DND-41 (cell line): ENCODE measurements at regions not wholly inside any gene's neighbourhood (a gene's known extent, or its start where the extent isn't known, plus 50 kb on each side); places are given as distances from the start of the nearest gene placed in this dataset.
"Not testable (repeated sequence)": the region's sequence is repeated elsewhere in the genome, so short reads cannot be mapped to it uniquely, and the experiment has no call there.

Experiments
- ATAC-seq: fragments of 200-7000 bp; cut with Tn5 transposase; 3 replicates; pipeline ENCODE4 v1.9.1; 2021; ENCODE audit warnings: low read depth; ENCODE audit not compliant: insufficient read depth
- DNase-seq: peaks from one replicate; pipeline ENCODE4 v3.0.0-alpha.2; 2020
- H2AFZ ChIP-seq: 2 replicates; pipeline ENCODE4 v1.6.0; 2012; ENCODE audit warnings: low read depth, low read length
- H3K27ac ChIP-seq: 2 replicates; pipeline ENCODE4 v1.5.1; 2012; ENCODE audit warnings: low read length, inconsistent platforms
- H3K27me3 ChIP-seq: fragments of 200-600 bp; sonication (generic); 2 replicates; pipeline ENCODE4 v1.6.0; 2012; ENCODE audit warnings: low read length, mild to moderate bottlenecking, inconsistent platforms; ENCODE audit not compliant: insufficient read depth, poor library complexity
- H3K36me3 ChIP-seq: 2 replicates; pipeline ENCODE4 v1.5.1; 2012; ENCODE audit warnings: low read length, inconsistent platforms; ENCODE audit not compliant: insufficient read depth
- H3K4me1 ChIP-seq: 2 replicates; pipeline ENCODE4 v1.5.1; 2012; ENCODE audit warnings: mild to moderate bottlenecking, low read length; ENCODE audit not compliant: insufficient read depth
- H3K4me2 ChIP-seq: 2 replicates; pipeline ENCODE4 v1.6.0; 2012; ENCODE audit warnings: mild to moderate bottlenecking, moderate library complexity, low read length, inconsistent platforms; ENCODE audit not compliant: insufficient read depth
- H3K4me3 ChIP-seq, 2 experiments: fragments of 200-600 bp in 1 of 2; shearing (Covaris generic) in 1 of 2; 2 replicates each; pipeline ENCODE4 v1.5.1; 2012 to 2016; ENCODE audit warnings: inconsistent platforms in 2 of 2, low read length in 2 of 2, mild to moderate bottlenecking in 2 of 2, low read depth in 1 of 2, moderate library complexity in 1 of 2
- H3K79me2 ChIP-seq: 2 replicates; pipeline ENCODE4 v1.6.0; 2012; ENCODE audit warnings: low read length, inconsistent platforms; ENCODE audit not compliant: insufficient read depth
- H3K9ac ChIP-seq: 2 replicates; pipeline ENCODE4 v1.6.0; 2012; ENCODE audit warnings: low read depth, mild to moderate bottlenecking, inconsistent platforms, low read length, moderate library complexity
- H3K9me3 ChIP-seq: 2 replicates; pipeline ENCODE4 v1.5.1; 2012; ENCODE audit warnings: low read length, moderate library complexity, mild to moderate bottlenecking, inconsistent platforms; ENCODE audit not compliant: insufficient read depth, severe bottlenecking
- H4K20me1 ChIP-seq: 2 replicates; pipeline ENCODE4 v1.6.0; 2012; ENCODE audit warnings: low read length; ENCODE audit not compliant: insufficient read depth
- CTCF ChIP-seq: IDR thresholded peaks from 2 replicates; pipeline ENCODE4 v1.5.1; 2012; ENCODE audit warnings: borderline replicate concordance, low read length, moderate library complexity, mild to moderate bottlenecking; ENCODE audit not compliant: poor library complexity, severe bottlenecking; ENCODE audit errors: extremely low read depth
- EZH2 ChIP-seq: IDR thresholded peaks from 3 replicates; pipeline ENCODE4 v1.6.1; 2012; ENCODE audit warnings: borderline replicate concordance, low read depth, mild to moderate bottlenecking, moderate library complexity, low read length, inconsistent platforms; ENCODE audit not compliant: severe bottlenecking

DNA sequence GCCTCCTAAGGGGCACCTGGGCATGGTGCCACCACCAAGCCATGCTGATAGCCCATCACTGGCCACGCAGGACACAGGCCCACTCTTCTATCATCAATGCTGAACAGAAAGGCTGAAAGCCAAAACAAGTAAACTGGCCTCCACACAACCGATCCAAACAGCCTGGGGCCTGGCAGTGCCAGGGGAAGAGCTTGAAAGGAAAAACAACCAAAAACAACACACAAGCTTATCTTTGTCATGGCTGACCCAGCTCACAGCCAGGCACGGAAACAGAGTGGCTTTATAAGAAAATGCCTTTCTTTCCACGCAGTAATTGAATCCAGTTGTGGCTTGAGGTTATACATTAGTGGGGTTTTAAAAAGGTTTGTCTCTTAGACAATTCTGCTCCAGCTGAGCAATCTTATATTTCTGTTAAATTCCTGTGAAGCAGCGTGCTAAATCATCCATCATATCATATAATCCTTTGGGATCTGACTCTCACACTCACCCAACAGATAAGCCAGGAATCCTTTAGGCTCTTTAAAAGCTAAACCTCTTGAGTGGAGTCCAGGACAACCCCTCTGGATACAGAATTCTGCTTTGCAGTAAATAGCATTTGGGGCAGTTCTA is 65.4 kb upstream of the SLC22A16 start:
- Histone ChIP-seq H4K20me1 (no peaks in the 10 kb centered on the region), H3K9ac (no peak overlapping the region), H3K79me2 (no peaks in the 10 kb centered on the region), H3K4me3 (no peak overlapping the region), H3K36me3 (no peaks in the 10 kb centered on the region), H3K27ac (no peak overlapping the region), H3K27me3 (no peaks in the 10 kb centered on the region), H2AFZ (no peak overlapping the region), H3K4me1 (no peaks in the 10 kb centered on the region), H3K4me2 (no peak overlapping the region), H3K9me3 (peaks cover 6% of the 10 kb centered on the region)
- TF ChIP-seq EZH2: no peak
- no peak for TF ChIP-seq CTCF
- ATAC-seq (no peak), DNase-seq (no peak)

GRCh38 chr6:110539277-110540019 is 63.0 kb upstream of the SLC22A16 start:
- H3K27ac ChIP-seq, H3K9me3 ChIP-seq, H3K79me2 ChIP-seq, H2AFZ ChIP-seq, H3K4me2 ChIP-seq, H3K4me1 ChIP-seq, ATAC-seq, H3K4me3 ChIP-seq, H3K9ac ChIP-seq, H4K20me1 ChIP-seq, DNase-seq, H3K27me3 ChIP-seq, H3K36me3 ChIP-seq: not testable (repeated sequence)

GRCh38 chr6:110538416-110539160 is 62.2 kb upstream of the SLC22A16 start:
- no peak overlapping the region for H3K27ac ChIP-seq

More at GRCh38 chr6:110538416-110539160, 62.2 kb upstream of the SLC22A16 start:
- DNase-seq (no peak), ATAC-seq (no peak)
- Histone ChIP-seq H3K9me3 (peaks cover 2% of the 10 kb centered on the region), H3K4me1 (0 out of 2 replicates have a peak, but pooled peaks cover 3% of the 10 kb centered on the region), H3K27me3 (no peaks in the 10 kb centered on the region), H3K36me3 (no peaks in the 10 kb centered on the region), H4K20me1 (no peaks in the 10 kb centered on the region), H3K9ac (no peak overlapping the region), H3K79me2 (no peaks in the 10 kb centered on the region), H2AFZ (peak overlapping the region; percentile 2; the same call in 1 of the 2 replicates), H3K4me2 (no peak overlapping the region), H3K4me3 (no peak overlapping the region)
- TF ChIP-seq EZH2: no peak
- TF ChIP-seq CTCF: no peak
